ENCODE measurements at regions not wholly inside any gene's neighbourhood (a gene's known extent, or its start where the extent isn't known, plus 50 kb on each side); places are given as distances from the start of the nearest gene placed in this dataset.

- Mint-ChIP-seq H3K9me3 (ENCODE audit: insufficient read depth) (no peaks in the 10 kb centered on the region), H3K4me3 (no peak overlapping the region), H3K4me1 (no peaks in the 10 kb centered on the region), H3K27me3 (no peaks in the 10 kb centered on the region), H3K27ac (no peak overlapping the region)
- H4K20me1 ChIP-seq (ENCODE audit: control insufficient read depth, insufficient read depth, low read length, poor library complexity, severe bottlenecking): no peaks in the 10 kb centered on the region
- no peaks in the 10 kb centered on the region for H3K9me3 ChIP-seq (ENCODE audit: control extremely low read depth in 1 of 3, control insufficient read depth in 2 of 3, insufficient read depth in 1 of 3, low read length in 2 of 3)
- H3K4me1 ChIP-seq (ENCODE audit: control insufficient read depth in 2 of 2, insufficient read depth in 2 of 2, low read length in 2 of 2): no peaks in the 10 kb centered on the region
- TF ChIP-seq EZH2 (IDR thresholded peaks at IDR 0.05; ENCODE audit: borderline replicate concordance, insufficient read depth, low read depth, low read length, poor library complexity, severe bottlenecking) (no peak), CTCF (IDR thresholded peaks at IDR 0.05) (no peak)
- no peaks in the 10 kb centered on the region for H3K36me3 ChIP-seq (replicated peaks in 1 of 2; ENCODE audit: control extremely low read depth in 1 of 2, control insufficient read depth in 1 of 2, extremely low read depth in 1 of 2, insufficient read depth in 2 of 2, low read length in 1 of 2)
- intact Hi-C loops (cut with micrococcal nuclease): no loop called here
- no peak overlapping the region for H2AFZ ChIP-seq (ENCODE audit: insufficient read depth, low read depth, low read length, poor library complexity, severe bottlenecking)
- H3K9ac ChIP-seq (ENCODE audit: low read length): no peak overlapping the region
- WGBS (ENCODE audit: insufficient coverage): no CpG with 5 or more reads among the region's 2 CpGs
- no peak overlapping the region for H3K4me2 ChIP-seq (replicated peaks; ENCODE audit: low read depth, low read length, poor library complexity, severe bottlenecking)
- H3K79me2 ChIP-seq (ENCODE audit: control insufficient read depth, insufficient read depth, low read length): no peaks in the 10 kb centered on the region
- ChIA-PET POLR2A (no interaction called here), CTCF (no interaction called here)
- DNase-seq (no peak), ATAC-seq (ENCODE audit: low read depth) (no peak)
- H3K27me3 ChIP-seq (replicated peaks in 1 of 4; ENCODE audit: control extremely low read depth in 1 of 4, control insufficient read depth in 3 of 4, insufficient read depth in 4 of 4, low read length in 3 of 4): no peaks in the 10 kb centered on the region
- H3K4me3 ChIP-seq (ENCODE audit: control extremely low read depth in 1 of 5, extremely low read depth in 1 of 5, insufficient read depth in 1 of 5, low read depth in 2 of 5, low read length in 4 of 5): no peak overlapping the region
- H3K27ac ChIP-seq (ENCODE audit: low read length in 2 of 2): no peak overlapping the region
Observed at GRCh38 chr5:103428923-103429322, 133.7 kb downstream of the NUDT12 start.

- no peak overlapping the region for H3K4me3 Mint-ChIP-seq
- no peak overlapping the region for H3K9ac ChIP-seq (ENCODE audit: low read length)
- H3K4me1 ChIP-seq (ENCODE audit: control insufficient read depth in 2 of 2, insufficient read depth in 2 of 2, low read length in 2 of 2): no peaks in the 10 kb centered on the region
- H3K27ac Mint-ChIP-seq: no peak overlapping the region
- ChIA-PET CTCF (no interaction called here), POLR2A (no interaction called here)
- H3K27me3 ChIP-seq (replicated peaks in 1 of 4; ENCODE audit: control extremely low read depth in 1 of 4, control insufficient read depth in 3 of 4, insufficient read depth in 4 of 4, low read length in 3 of 4): no peaks in the 10 kb centered on the region
- WGBS (ENCODE audit: insufficient coverage): 100% methylated on average over 2 of the region's 6 CpGs
- H3K27ac ChIP-seq (ENCODE audit: low read length in 2 of 2): no peak overlapping the region
- no peaks in the 10 kb centered on the region for H3K27me3 Mint-ChIP-seq
- H2AFZ ChIP-seq (ENCODE audit: insufficient read depth, low read depth, low read length, poor library complexity, severe bottlenecking): no peak overlapping the region
- H3K9me3 ChIP-seq (ENCODE audit: control extremely low read depth in 1 of 3, control insufficient read depth in 2 of 3, insufficient read depth in 1 of 3, low read length in 2 of 3): no peaks in the 10 kb centered on the region
- H3K4me3 ChIP-seq (ENCODE audit: control extremely low read depth in 1 of 5, extremely low read depth in 1 of 5, insufficient read depth in 1 of 5, low read depth in 2 of 5, low read length in 4 of 5): no peak overlapping the region
- H3K36me3 ChIP-seq (replicated peaks in 1 of 2; ENCODE audit: control extremely low read depth in 1 of 2, control insufficient read depth in 1 of 2, extremely low read depth in 1 of 2, insufficient read depth in 2 of 2, low read length in 1 of 2): no peaks in the 10 kb centered on the region
- no peaks in the 10 kb centered on the region for H3K79me2 ChIP-seq (ENCODE audit: control insufficient read depth, insufficient read depth, low read length)
- no peak overlapping the region for H3K4me2 ChIP-seq (replicated peaks; ENCODE audit: low read depth, low read length, poor library complexity, severe bottlenecking)
- H3K4me1 Mint-ChIP-seq: no peaks in the 10 kb centered on the region
- DNase-seq (no peak), ATAC-seq (ENCODE audit: low read depth) (no peak)
- intact Hi-C loops (cut with micrococcal nuclease): no loop called here
- H3K9me3 Mint-ChIP-seq (ENCODE audit: insufficient read depth): no peaks in the 10 kb centered on the region
- no peaks in the 10 kb centered on the region for H4K20me1 ChIP-seq (ENCODE audit: control insufficient read depth, insufficient read depth, low read length, poor library complexity, severe bottlenecking)
- TF ChIP-seq CTCF (IDR thresholded peaks at IDR 0.05): no peak
- TF ChIP-seq EZH2 (IDR thresholded peaks at IDR 0.05; ENCODE audit: borderline replicate concordance, insufficient read depth, low read depth, low read length, poor library complexity, severe bottlenecking): no peak
Observed at GRCh38 chr5:103428411-103428871, 134.1 kb downstream of the NUDT12 start.
